Loucy (cell line): ENCODE measurements at regions not wholly inside any gene's neighbourhood (a gene's known extent, or its start where the extent isn't known, plus 50 kb on each side); places are given as distances from the start of the nearest gene placed in this dataset.

ENCODE experiments used
- H2AFZ ChIP-seq: fragments of 200-600 bp; sonication (generic); 2 replicates; pipeline ENCODE4 v1.6.0; 2016; ENCODE audit warnings: antibody characterized with exemption, mild to moderate bottlenecking, low read length, moderate library complexity
- H3F3A ChIP-seq: fragments of 200-600 bp; 2 replicates; pipeline ENCODE4 v1.6.0; 2016; ENCODE audit warnings: antibody characterized with exemption, low read depth, mild to moderate bottlenecking
- H3K27me3 ChIP-seq: fragments of 200-600 bp; sonication (generic); 2 replicates; pipeline ENCODE4 v1.6.1; 2014; ENCODE audit warnings: low read length, mild to moderate bottlenecking; ENCODE audit not compliant: insufficient read depth, poor library complexity, severe bottlenecking
- H3K36me3 ChIP-seq: fragments of 200-600 bp; sonication (generic); 2 replicates; pipeline ENCODE4 v1.6.1; 2016; ENCODE audit warnings: low read length; ENCODE audit not compliant: insufficient read depth
- H3K4me1 ChIP-seq: fragments of 200-600 bp; sonication (generic); 2 replicates; pipeline ENCODE4 v1.5.1; 2014; ENCODE audit warnings: low read length, mild to moderate bottlenecking; ENCODE audit not compliant: insufficient read depth, poor library complexity, severe bottlenecking
- H3K4me2 ChIP-seq: fragments of 200-600 bp; sonication (generic); 2 replicates; pipeline ENCODE4 v1.6.0; 2014; ENCODE audit warnings: antibody characterized with exemption, low read length, low read depth, mild to moderate bottlenecking; ENCODE audit not compliant: poor library complexity, severe bottlenecking
- H3K4me3 ChIP-seq: fragments of 200-600 bp; sonication (generic); 2 replicates; pipeline ENCODE4 v1.5.1; 2014; ENCODE audit warnings: low read length, mild to moderate bottlenecking, mixed read lengths; ENCODE audit not compliant: poor library complexity, severe bottlenecking
- H3K79me2 ChIP-seq: fragments of 200-600 bp; sonication (generic); 2 replicates; pipeline ENCODE4 v1.6.1; 2014; ENCODE audit warnings: low read length; ENCODE audit not compliant: insufficient read depth
- H3K9ac ChIP-seq: fragments of 200-600 bp; sonication (generic); 2 replicates; pipeline ENCODE4 v1.6.0; 2014; ENCODE audit warnings: mild to moderate bottlenecking, low read depth, low read length, moderate library complexity; ENCODE audit not compliant: poor library complexity, severe bottlenecking
- H3K9me2 ChIP-seq: fragments of 200-600 bp; sonication (generic); replicated peaks from 2 replicates; pipeline ENCODE4 v1.6.1; 2016; ENCODE audit warnings: low read depth, low read length, mixed read lengths
- H3K9me3 ChIP-seq: fragments of 200-600 bp; sonication (generic); 2 replicates; pipeline ENCODE4 v1.6.1; 2014; ENCODE audit warnings: mild to moderate bottlenecking, antibody characterized with exemption, low read length, low read depth; ENCODE audit not compliant: insufficient read depth
- H4K20me1 ChIP-seq: fragments of 200-600 bp; sonication (generic); 2 replicates; pipeline ENCODE4 v1.6.0; 2014; ENCODE audit warnings: antibody characterized with exemption, low read length, mild to moderate bottlenecking; ENCODE audit not compliant: insufficient read depth, poor library complexity, severe bottlenecking
- EZH2phosphoT487 ChIP-seq: fragments of 200-600 bp; IDR thresholded peaks from 2 replicates; pipeline ENCODE4 v1.6.1; 2018; ENCODE audit warnings: antibody characterized with exemption, mild to moderate bottlenecking, moderate library complexity, borderline replicate concordance
- TF ChIP-seq, protein P1 (sequence below): fragments of 200-600 bp; sonication (generic); conservative IDR thresholded peaks from 2 replicates; pipeline ENCODE4 v1.5.1; 2014; ENCODE audit warnings: mild to moderate bottlenecking, antibody characterized with exemption, low read length

- Histone ChIP-seq H3K4me1 (no peaks in the 10 kb centered on the region), H4K20me1 (no peaks in the 10 kb centered on the region), H3F3A (no peaks in the 10 kb centered on the region), H3K27me3 (no peaks in the 10 kb centered on the region), H3K9me3 (no peaks in the 10 kb centered on the region), H3K9ac (no peak overlapping the region), H3K79me2 (no peaks in the 10 kb centered on the region), H3K36me3 (no peaks in the 10 kb centered on the region), H3K9me2 (no peaks in the 10 kb centered on the region), H2AFZ (no peak overlapping the region), H3K4me2 (no peak overlapping the region), H3K4me3 (no peak overlapping the region)
- TF ChIP-seq, protein P1, sequence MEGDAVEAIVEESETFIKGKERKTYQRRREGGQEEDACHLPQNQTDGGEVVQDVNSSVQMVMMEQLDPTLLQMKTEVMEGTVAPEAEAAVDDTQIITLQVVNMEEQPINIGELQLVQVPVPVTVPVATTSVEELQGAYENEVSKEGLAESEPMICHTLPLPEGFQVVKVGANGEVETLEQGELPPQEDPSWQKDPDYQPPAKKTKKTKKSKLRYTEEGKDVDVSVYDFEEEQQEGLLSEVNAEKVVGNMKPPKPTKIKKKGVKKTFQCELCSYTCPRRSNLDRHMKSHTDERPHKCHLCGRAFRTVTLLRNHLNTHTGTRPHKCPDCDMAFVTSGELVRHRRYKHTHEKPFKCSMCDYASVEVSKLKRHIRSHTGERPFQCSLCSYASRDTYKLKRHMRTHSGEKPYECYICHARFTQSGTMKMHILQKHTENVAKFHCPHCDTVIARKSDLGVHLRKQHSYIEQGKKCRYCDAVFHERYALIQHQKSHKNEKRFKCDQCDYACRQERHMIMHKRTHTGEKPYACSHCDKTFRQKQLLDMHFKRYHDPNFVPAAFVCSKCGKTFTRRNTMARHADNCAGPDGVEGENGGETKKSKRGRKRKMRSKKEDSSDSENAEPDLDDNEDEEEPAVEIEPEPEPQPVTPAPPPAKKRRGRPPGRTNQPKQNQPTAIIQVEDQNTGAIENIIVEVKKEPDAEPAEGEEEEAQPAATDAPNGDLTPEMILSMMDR, result no peak
- TF ChIP-seq EZH2phosphoT487, result no peak
These were observed 1859.6 kb downstream of the C4orf33 start for GRCh38 chr4:130955520-130955919.

GRCh38 chr4:130985371-130985770 is 1889.4 kb downstream of the C4orf33 start:
- no peaks in the 10 kb centered on the region for H3K4me1 ChIP-seq
- no peaks in the 10 kb centered on the region for H4K20me1 ChIP-seq
- H3K9me2 ChIP-seq, result no peaks in the 10 kb centered on the region
- no peaks in the 10 kb centered on the region for H3K27me3 ChIP-seq
- H2AFZ ChIP-seq, result no peak overlapping the region
- no peaks in the 10 kb centered on the region for H3K36me3 ChIP-seq
- H3K4me2 ChIP-seq, result no peak overlapping the region
- no peaks in the 10 kb centered on the region for H3F3A ChIP-seq
- no peak overlapping the region for H3K4me3 ChIP-seq
- no peak overlapping the region for H3K9ac ChIP-seq
- no peak for TF ChIP-seq EZH2phosphoT487
- TF ChIP-seq, protein P1, result no peak
- H3K79me2 ChIP-seq, result no peaks in the 10 kb centered on the region
- H3K9me3 ChIP-seq, result no peaks in the 10 kb centered on the region

- Histone ChIP-seq H2AFZ (no peak overlapping the region), H3K79me2 (no peaks in the 10 kb centered on the region), H3K9me3 (no peaks in the 10 kb centered on the region), H4K20me1 (no peaks in the 10 kb centered on the region), H3K9ac (no peak overlapping the region), H3F3A (no peaks in the 10 kb centered on the region), H3K9me2 (no peaks in the 10 kb centered on the region), H3K4me3 (no peak overlapping the region), H3K4me1 (no peaks in the 10 kb centered on the region), H3K27me3 (no peaks in the 10 kb centered on the region), H3K4me2 (no peak overlapping the region), H3K36me3 (no peaks in the 10 kb centered on the region)
- no peak for TF ChIP-seq EZH2phosphoT487
- TF ChIP-seq, protein P1, result no peak
These were observed 1900.0 kb downstream of the C4orf33 start for GRCh38 chr4:130995988-130996387.
